ENCODE measurements at regions not wholly inside any gene's neighbourhood (a gene's known extent, or its start where the extent isn't known, plus 50 kb on each side); places are given as distances from the start of the nearest gene placed in this dataset.

- H3K27me3 ChIP-seq (ENCODE audit: control insufficient read depth in 2 of 2, insufficient read depth in 2 of 2, low read length in 2 of 2) = no peaks in the 10 kb centered on the region
- Mint-ChIP-seq H3K27ac (no peak overlapping the region), H3K4me1 (peaks cover 2% of the 10 kb centered on the region), H3K36me3 (no peaks in the 10 kb centered on the region), H3K27me3 (ENCODE audit: low read depth in 3 of 3) (peaks cover 0 to 2% (median 0%) of the 10 kb centered on the region in 3 donors), H3K9me3 (peaks cover 0 to 6% (median 3%) of the 10 kb centered on the region in 7 donors), H3K4me3 (no peak overlapping the region)
- H3K27ac ChIP-seq (ENCODE audit: low read depth in 1 of 2, low read length in 2 of 2) = no peak overlapping the region
- H3K36me3 ChIP-seq (replicated peaks in 1 of 2; ENCODE audit: control insufficient read depth in 1 of 2, insufficient read depth in 2 of 2, low read length in 2 of 2) = no peaks in the 10 kb centered on the region
- no peaks in the 10 kb centered on the region for H4K20me1 ChIP-seq (ENCODE audit: insufficient read depth, low read length)
- no peaks in the 10 kb centered on the region for H3K9me3 ChIP-seq (replicated peaks in 1 of 2; ENCODE audit: control insufficient read depth in 1 of 2, insufficient read depth in 1 of 2, low read length in 2 of 2)
- intact Hi-C loops (cut with micrococcal nuclease) = no loop called here
- TF ChIP-seq CTCF (IDR thresholded peaks at IDR 0.05) = no peak
- H3K79me2 ChIP-seq (ENCODE audit: insufficient read depth, low read length) = no peaks in the 10 kb centered on the region
- H3K4me3 ChIP-seq (replicated peaks in 1 of 3; ENCODE audit: low read depth in 2 of 3, low read length in 3 of 3) = no peak overlapping the region
- H3K9ac ChIP-seq (ENCODE audit: insufficient read depth, low read length, poor library complexity, severe bottlenecking) = no peak overlapping the region
- no peaks in the 10 kb centered on the region for H3K4me1 ChIP-seq (ENCODE audit: control insufficient read depth in 1 of 2, insufficient read depth in 2 of 2, low read length in 2 of 2)
- no peak overlapping the region for H2AFZ ChIP-seq (ENCODE audit: insufficient read depth, low read depth, low read length, poor library complexity, severe bottlenecking)
- H3K4me2 ChIP-seq (replicated peaks; ENCODE audit: extremely low read depth, low read length, poor library complexity, severe bottlenecking) = no peak overlapping the region
- no peak for DNase-seq
- 100% methylated on average over 2 of the region's 4 CpGs for WGBS (ENCODE audit: insufficient coverage)
These were observed 656.4 kb upstream of the ADGRL2 start for GRCh38 chr1:81144240-81144825.

GRCh38 chr1:81142099-81142826 lies 658.5 kb upstream of the ADGRL2 start:
- Mint-ChIP-seq H3K9me3 (peaks cover 0 to 5% (median 2%) of the 10 kb centered on the region in 7 donors), H3K27ac (no peak overlapping the region), H3K27me3 (ENCODE audit: low read depth in 3 of 3) (peaks cover 0 to 2% (median 0%) of the 10 kb centered on the region in 3 donors), H3K4me3 (no peak overlapping the region), H3K4me1 (peaks cover 2% of the 10 kb centered on the region), H3K36me3 (no peaks in the 10 kb centered on the region)
- Histone ChIP-seq H3K9me3 (replicated peaks in 1 of 2; ENCODE audit: control insufficient read depth in 1 of 2, insufficient read depth in 1 of 2, low read length in 2 of 2) (no peaks in the 10 kb centered on the region), H4K20me1 (ENCODE audit: insufficient read depth, low read length) (no peaks in the 10 kb centered on the region), H3K36me3 (replicated peaks in 1 of 2; ENCODE audit: control insufficient read depth in 1 of 2, insufficient read depth in 2 of 2, low read length in 2 of 2) (no peaks in the 10 kb centered on the region), H2AFZ (ENCODE audit: insufficient read depth, low read depth, low read length, poor library complexity, severe bottlenecking) (no peak overlapping the region), H3K4me2 (replicated peaks; ENCODE audit: extremely low read depth, low read length, poor library complexity, severe bottlenecking) (no peak overlapping the region), H3K9ac (ENCODE audit: insufficient read depth, low read length, poor library complexity, severe bottlenecking) (no peak overlapping the region), H3K27ac (ENCODE audit: low read depth in 1 of 2, low read length in 2 of 2) (no peak overlapping the region), H3K27me3 (ENCODE audit: control insufficient read depth in 2 of 2, insufficient read depth in 2 of 2, low read length in 2 of 2) (no peaks in the 10 kb centered on the region), H3K79me2 (ENCODE audit: insufficient read depth, low read length) (no peaks in the 10 kb centered on the region), H3K4me1 (ENCODE audit: control insufficient read depth in 1 of 2, insufficient read depth in 2 of 2, low read length in 2 of 2) (no peaks in the 10 kb centered on the region), H3K4me3 (replicated peaks in 1 of 3; ENCODE audit: low read depth in 2 of 3, low read length in 3 of 3) (no peak overlapping the region)
- intact Hi-C loops (cut with micrococcal nuclease) = no loop called here
- no CpG with 5 or more reads among the region's 1 CpG for WGBS (ENCODE audit: insufficient coverage)
- DNase-seq = no peak
- TF ChIP-seq CTCF (IDR thresholded peaks at IDR 0.05) = no peak
